ENCODE measurements at regions not wholly inside any gene's neighbourhood (a gene's known extent, or its start where the extent isn't known, plus 50 kb on each side); places are given as distances from the start of the nearest gene placed in this dataset.

- DNase-seq = peak; percentile 21 to 53
These were observed 297.0 kb downstream of the FGF9 start for GRCh38 chr13:21967871-21968270.

GRCh38 chr13:21970172-21970571 is 299.3 kb downstream of the FGF9 start:
- no peak for DNase-seq

GRCh38 chr13:21970918-21971317 is 300.0 kb downstream of the FGF9 start:
- no peak for DNase-seq

- DNase-seq = no peak
These were observed 301.1 kb downstream of the FGF9 start for GRCh38 chr13:21971662-21972621.

GRCh38 chr13:21973437-21974125 is 302.7 kb downstream of the FGF9 start:
- no peak for DNase-seq

GRCh38 chr13:21974741-21975140 is 303.9 kb downstream of the FGF9 start:
- no peak for DNase-seq

- no peak for DNase-seq
These were observed 305.3 kb downstream of the FGF9 start for GRCh38 chr13:21976159-21976558.

- no peak for DNase-seq
These were observed 308.4 kb downstream of the FGF9 start for GRCh38 chr13:21979161-21979806.

GRCh38 chr13:21980049-21980448 is 309.2 kb downstream of the FGF9 start:
- DNase-seq = no peak

GRCh38 chr13:21984156-21984555 is 313.3 kb downstream of the FGF9 start:
- no peak for DNase-seq

GRCh38 chr13:21986602-21987001 is 315.7 kb downstream of the FGF9 start:
- DNase-seq = no peak

- DNase-seq = no peak
These were observed 316.9 kb downstream of the FGF9 start for GRCh38 chr13:21987793-21988192.

- no peak for DNase-seq
These were observed 317.8 kb downstream of the FGF9 start for GRCh38 chr13:21988624-21989023.

- DNase-seq = no peak
These were observed 325.2 kb downstream of the FGF9 start for GRCh38 chr13:21996049-21996448.

GRCh38 chr13:21997726-21998125 is 326.9 kb downstream of the FGF9 start:
- peak in 1 of 2 experiments; percentile 13 for DNase-seq

- peak; percentile 59 to 62 for DNase-seq
These were observed 327.6 kb downstream of the FGF9 start for GRCh38 chr13:21998279-21998990.

- DNase-seq = no peak
These were observed 328.8 kb downstream of the FGF9 start for GRCh38 chr13:21999666-22000065.

- DNase-seq = no peak
These were observed 329.3 kb downstream of the FGF9 start for GRCh38 chr13:22000191-22000590.

- no peak for DNase-seq
These were observed 330.5 kb downstream of the FGF9 start for GRCh38 chr13:22001336-22001735.

GRCh38 chr13:22002893-22003292 is 332.0 kb downstream of the FGF9 start:
- no peak for DNase-seq

GRCh38 chr13:22009500-22009899 is 338.6 kb downstream of the FGF9 start:
- no peak for DNase-seq

- DNase-seq = no peak
These were observed 339.1 kb downstream of the FGF9 start for GRCh38 chr13:22009937-22010336.

GRCh38 chr13:22012686-22013085 is 341.8 kb downstream of the FGF9 start:
- peak in 1 of 2 experiments; percentile 34 for DNase-seq

Data from NCI-H524 (cell line).